ENCODE measurements at regions not wholly inside any gene's neighbourhood (a gene's known extent, or its start where the extent isn't known, plus 50 kb on each side); places are given as distances from the start of the nearest gene placed in this dataset.

DNA sequence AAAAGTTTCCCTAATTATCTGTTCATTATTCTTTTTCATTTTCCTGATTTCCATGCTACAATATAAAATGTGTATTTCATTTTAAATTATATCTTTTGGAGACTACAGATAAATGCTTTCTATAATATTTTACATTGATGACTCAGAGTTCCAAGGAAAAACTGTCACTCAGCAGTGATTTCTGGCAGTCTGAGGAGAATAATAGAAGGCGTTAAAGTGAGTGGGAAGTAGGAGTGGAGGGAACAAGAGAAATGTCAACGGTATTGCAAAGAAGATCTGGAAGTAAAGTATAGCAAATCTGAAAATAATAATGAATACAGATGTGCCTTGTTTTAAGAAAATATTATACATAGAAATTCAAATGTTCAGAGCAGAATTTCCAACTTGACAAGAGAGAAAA lies 293.6 kb upstream of the PITX2 start:
- no peak overlapping the region for H2AFZ ChIP-seq (ENCODE audit: low read length)
- CTCF ChIA-PET (ENCODE audit: partially characterized antibody): no interaction called here
- H2BK12ac ChIP-seq (ENCODE audit: low read depth, low read length): no peak overlapping the region
- H3K4ac ChIP-seq (replicated peaks; ENCODE audit: insufficient read length, low read depth, low read length): no peak overlapping the region
- H3K9ac ChIP-seq (replicated peaks in 1 of 4; ENCODE audit: extremely low read depth in 1 of 4, low read depth in 3 of 4, low read length in 3 of 4): no peak overlapping the region
- H3K4me3 ChIP-seq (ENCODE audit: extremely low read depth in 1 of 4, insufficient read depth in 2 of 4, low read depth in 3 of 4, low read length in 4 of 4): no peak overlapping the region
- H3K36me3 ChIP-seq (ENCODE audit: control insufficient read depth in 2 of 4, insufficient read depth in 4 of 4, low read length in 3 of 4): no peaks in the 10 kb centered on the region
- H2AK5ac ChIP-seq (ENCODE audit: low read depth, low read length): no peak overlapping the region
- H3K56ac ChIP-seq (replicated peaks; ENCODE audit: insufficient read length, low read depth, low read length): no peak overlapping the region
- H4K91ac ChIP-seq (replicated peaks; ENCODE audit: insufficient read length, low read length): no peak overlapping the region
- no peaks in the 10 kb centered on the region for H3K4me1 ChIP-seq (replicated peaks in 1 of 4; ENCODE audit: control insufficient read depth in 3 of 4, insufficient read depth in 4 of 4, low read length in 3 of 4)
- no peak overlapping the region for H2BK5ac ChIP-seq (ENCODE audit: low read depth, low read length)
- H3K14ac ChIP-seq (ENCODE audit: insufficient read length): no peak overlapping the region
- no peak overlapping the region for H2BK20ac ChIP-seq (ENCODE audit: low read length)
- no peak overlapping the region for H4K8ac ChIP-seq (ENCODE audit: extremely low read depth, insufficient read depth, low read length)
- no peak overlapping the region for H3K27ac ChIP-seq (ENCODE audit: low read depth, low read length)
- DNase-seq (ENCODE audit: low read depth in 1 of 2, low spot score in 2 of 2) (no peak), FAIRE-seq (no peak)
- no peak overlapping the region for H2BK15ac ChIP-seq (ENCODE audit: low read length)
- H3K79me1 ChIP-seq (ENCODE audit: low read depth, low read length): no peaks in the 10 kb centered on the region
- WGBS, 2 experiments (ENCODE audit: extremely low coverage in 1 of 2, insufficient coverage in 1 of 2, insufficient read length in 1 of 2, insufficient replicate concordance in 2 of 2, low coverage in 1 of 2, low lambda C conversion rate in 2 of 2, missing lambda C conversion rate in 1 of 2): 86 to 100% methylated on average over 2 of the region's 2 CpGs
- H3K79me2 ChIP-seq (ENCODE audit: control insufficient read depth in 1 of 2, insufficient read depth in 2 of 2, low read length in 2 of 2): no peaks in the 10 kb centered on the region
- POLR2A ChIA-PET (ENCODE audit: partially characterized antibody): no interaction called here
- H4K5ac ChIP-seq (ENCODE audit: insufficient read length, low read depth, low read length): no peak overlapping the region
- no peak overlapping the region for H3K23ac ChIP-seq (ENCODE audit: insufficient read length)
- no peaks in the 10 kb centered on the region for H4K20me1 ChIP-seq (replicated peaks in 1 of 2; ENCODE audit: control insufficient read depth in 1 of 2, insufficient read depth in 2 of 2, low read length in 2 of 2)
- H3K18ac ChIP-seq (ENCODE audit: extremely low read depth, low read length): no peak overlapping the region
- no peaks in the 10 kb centered on the region for H3K9me3 ChIP-seq (ENCODE audit: insufficient read depth in 2 of 2, low read depth in 1 of 2, low read length in 1 of 2)
- H3K23me2 ChIP-seq (ENCODE audit: low read depth, low read length): no peaks in the 10 kb centered on the region; the same call in 1 of the 2 replicates
- H3K27me3 ChIP-seq (replicated peaks in 1 of 4; ENCODE audit: control insufficient read depth in 3 of 4, extremely low read depth in 1 of 4, insufficient read depth in 3 of 4, low read length in 3 of 4): no peaks in the 10 kb centered on the region
- H2BK120ac ChIP-seq (replicated peaks; ENCODE audit: low read depth, low read length): no peak overlapping the region
- no peak overlapping the region for H3K4me2 ChIP-seq (ENCODE audit: insufficient read depth in 1 of 2, low read depth in 2 of 2, low read length in 2 of 2)
- no peak for TF ChIP-seq TBP (IDR thresholded peaks at IDR 0.05; ENCODE audit: low read depth, low read length)
- TF ChIP-seq, protein P1, sequence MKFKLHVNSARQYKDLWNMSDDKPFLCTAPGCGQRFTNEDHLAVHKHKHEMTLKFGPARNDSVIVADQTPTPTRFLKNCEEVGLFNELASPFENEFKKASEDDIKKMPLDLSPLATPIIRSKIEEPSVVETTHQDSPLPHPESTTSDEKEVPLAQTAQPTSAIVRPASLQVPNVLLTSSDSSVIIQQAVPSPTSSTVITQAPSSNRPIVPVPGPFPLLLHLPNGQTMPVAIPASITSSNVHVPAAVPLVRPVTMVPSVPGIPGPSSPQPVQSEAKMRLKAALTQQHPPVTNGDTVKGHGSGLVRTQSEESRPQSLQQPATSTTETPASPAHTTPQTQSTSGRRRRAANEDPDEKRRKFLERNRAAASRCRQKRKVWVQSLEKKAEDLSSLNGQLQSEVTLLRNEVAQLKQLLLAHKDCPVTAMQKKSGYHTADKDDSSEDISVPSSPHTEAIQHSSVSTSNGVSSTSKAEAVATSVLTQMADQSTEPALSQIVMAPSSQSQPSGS (IDR thresholded peaks at IDR 0.05; ENCODE audit: low read length): no peak
- TF ChIP-seq USF2 (IDR thresholded peaks at IDR 0.05; ENCODE audit: low read length): no peak
- no peak for TF ChIP-seq E2F6 (IDR thresholded peaks at IDR 0.05)
